ENCODE measurements at regions not wholly inside any gene's neighbourhood (a gene's known extent, or its start where the extent isn't known, plus 50 kb on each side); places are given as distances from the start of the nearest gene placed in this dataset.

GRCh38 chr2:175490360-175490791 is 308.9 kb upstream of the ATP5MC3 start:
- no peak for TF ChIP-seq POLR2AphosphoS5 (IDR thresholded peaks at IDR 0.05)
- TF ChIP-seq CTCF (IDR thresholded peaks at IDR 0.05) = no peak
- TF ChIP-seq POLR2A (IDR thresholded peaks at IDR 0.05) = no peak
